ENCODE measurements at regions not wholly inside any gene's neighbourhood (a gene's known extent, or its start where the extent isn't known, plus 50 kb on each side); places are given as distances from the start of the nearest gene placed in this dataset.

DNA sequence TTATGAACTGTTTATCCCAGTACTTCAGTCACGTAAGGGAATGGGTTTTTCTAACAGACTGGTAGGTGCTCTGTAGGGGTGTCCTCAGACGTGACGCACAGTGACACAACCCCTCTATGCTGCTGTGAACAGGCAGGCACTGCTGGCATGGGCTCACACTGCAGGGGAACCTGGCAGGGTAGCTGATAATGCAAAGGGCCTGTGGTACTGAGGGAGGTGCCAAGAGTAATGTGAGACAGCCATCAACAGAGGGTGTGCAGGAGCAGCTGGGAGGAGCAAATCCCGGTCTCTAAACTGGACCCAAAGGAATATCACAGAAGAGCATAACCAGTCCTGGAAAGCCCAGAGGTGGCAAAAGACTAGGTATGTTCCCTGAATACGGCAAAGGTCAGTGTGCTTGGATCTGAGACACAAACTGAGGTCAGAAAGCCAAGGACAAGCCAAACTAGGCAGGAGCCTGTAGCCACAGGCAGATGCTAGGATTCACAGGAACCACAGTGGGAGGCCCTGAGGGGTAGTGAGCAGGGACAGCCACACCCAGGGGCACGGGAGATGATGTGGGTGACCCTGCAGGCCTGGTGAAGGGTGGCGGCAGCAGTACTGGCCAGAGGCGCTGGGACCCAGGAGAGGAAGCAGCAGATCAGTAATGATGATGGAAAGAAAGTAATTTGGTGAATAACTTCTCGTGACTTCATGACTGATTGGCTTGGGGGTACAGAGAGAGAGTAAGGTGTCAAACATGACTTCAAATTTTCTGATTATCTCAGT, 248.1 kb upstream of the CHRNA7 start:
- DNase-seq, result no peak

DNA sequence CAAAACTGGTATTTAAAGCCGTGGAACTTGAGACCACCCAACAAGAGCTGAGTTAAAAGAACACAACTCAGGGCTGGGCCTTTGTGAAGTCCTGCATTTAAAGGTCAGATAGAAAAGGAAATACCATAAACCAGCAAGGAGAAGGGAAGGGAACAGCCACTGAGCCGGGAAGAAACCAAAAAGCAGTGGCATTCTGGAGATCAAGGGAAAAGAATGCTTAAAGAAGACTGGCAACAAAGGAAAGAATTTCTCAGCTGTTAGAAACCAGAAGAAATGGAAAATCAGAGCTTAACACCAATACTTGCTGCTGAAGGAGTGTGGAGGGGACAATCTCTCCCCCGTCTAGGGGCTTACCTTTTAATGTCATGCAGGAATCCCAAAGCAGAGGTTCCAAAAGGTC, 247.4 kb upstream of the CHRNA7 start:
- no peak for DNase-seq

DNA sequence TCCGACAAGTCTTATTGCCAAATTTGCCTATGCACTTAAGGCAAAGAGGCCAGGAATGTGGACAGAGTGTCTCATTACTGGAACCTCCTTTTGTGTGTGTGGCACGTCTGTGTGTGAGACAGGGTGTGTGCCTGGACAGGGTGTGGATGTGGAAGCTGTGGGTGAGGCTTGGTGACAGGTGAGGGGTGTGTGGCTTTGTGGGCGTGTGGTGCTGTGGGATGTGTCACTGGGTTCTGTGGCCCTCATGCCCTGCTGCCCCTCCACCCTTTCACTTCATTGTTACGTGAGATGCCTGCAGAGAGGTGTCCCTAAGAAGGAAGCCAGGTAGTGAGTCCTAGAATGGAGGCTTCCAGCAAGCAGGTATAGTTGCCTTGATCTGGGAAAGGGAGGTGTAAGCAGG, 244.0 kb upstream of the CHRNA7 start:
- no peak for DNase-seq

DNA sequence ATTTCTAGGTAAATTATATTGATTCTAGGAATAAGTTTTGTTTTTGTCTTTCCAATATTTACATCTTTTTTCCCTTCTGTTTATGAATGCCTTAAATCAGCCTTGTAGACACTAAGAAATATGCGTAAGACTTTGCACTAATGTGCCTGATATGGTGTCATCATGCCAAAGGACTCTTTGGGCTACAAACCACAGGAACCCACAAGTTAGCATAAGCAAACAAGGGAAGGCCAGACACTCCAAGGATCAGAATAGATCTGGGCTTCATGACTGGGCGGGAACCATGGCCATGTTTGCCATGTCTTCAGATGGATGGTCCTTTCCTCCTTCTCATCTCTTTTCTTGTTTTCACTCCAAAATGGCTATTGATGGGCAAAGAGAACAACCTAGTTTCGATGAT, 242.2 kb upstream of the CHRNA7 start:
- no peak for DNase-seq

DNA sequence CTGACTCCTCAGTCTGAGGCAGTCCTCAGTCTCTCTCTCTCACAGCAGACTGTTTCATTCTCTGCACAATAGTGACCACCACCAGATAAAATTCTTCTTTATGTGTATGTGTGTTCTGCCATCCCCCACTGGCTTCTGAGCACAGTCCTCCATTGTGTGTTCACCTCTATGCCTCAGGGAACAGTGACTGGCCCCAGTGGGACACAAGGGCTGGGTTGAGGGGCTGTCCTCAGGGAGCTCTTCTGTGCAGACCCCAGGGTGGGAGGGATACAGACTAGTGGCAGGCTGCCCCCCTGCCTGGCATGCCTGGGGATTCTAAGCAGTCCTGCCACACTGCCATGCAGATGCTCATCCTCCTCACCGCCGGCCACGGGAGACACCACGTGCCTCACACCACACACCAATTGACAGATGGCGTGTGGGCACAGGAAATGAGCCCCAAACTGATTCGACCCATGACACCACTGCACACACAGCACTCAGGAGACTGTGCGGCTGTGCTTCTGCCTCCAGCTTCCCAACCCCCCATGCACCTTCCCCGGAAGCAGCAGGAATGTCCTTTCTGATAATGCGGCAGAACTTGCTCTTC, 237.6 kb upstream of the CHRNA7 start:
- no peak for DNase-seq

DNA sequence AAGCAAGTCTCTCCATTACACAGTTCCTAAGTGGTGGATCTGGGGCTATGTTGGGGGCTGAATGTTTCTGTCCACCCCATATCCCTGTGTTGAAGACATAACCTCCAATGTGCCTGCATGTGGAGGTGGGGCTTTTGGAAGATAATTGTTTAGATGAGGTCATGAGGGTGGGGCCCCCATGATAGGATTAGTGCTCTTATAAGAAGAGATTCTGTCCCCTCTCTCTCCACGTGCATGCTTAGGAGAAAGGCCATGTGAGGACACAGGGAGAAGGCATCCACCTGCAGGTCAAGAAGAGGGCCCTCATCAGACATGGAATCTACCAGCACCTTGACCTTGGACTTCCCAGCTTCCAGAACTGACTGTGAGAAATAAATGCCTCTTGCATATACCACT, 231.0 kb upstream of the CHRNA7 start:
- DNase-seq, result no peak

DNA sequence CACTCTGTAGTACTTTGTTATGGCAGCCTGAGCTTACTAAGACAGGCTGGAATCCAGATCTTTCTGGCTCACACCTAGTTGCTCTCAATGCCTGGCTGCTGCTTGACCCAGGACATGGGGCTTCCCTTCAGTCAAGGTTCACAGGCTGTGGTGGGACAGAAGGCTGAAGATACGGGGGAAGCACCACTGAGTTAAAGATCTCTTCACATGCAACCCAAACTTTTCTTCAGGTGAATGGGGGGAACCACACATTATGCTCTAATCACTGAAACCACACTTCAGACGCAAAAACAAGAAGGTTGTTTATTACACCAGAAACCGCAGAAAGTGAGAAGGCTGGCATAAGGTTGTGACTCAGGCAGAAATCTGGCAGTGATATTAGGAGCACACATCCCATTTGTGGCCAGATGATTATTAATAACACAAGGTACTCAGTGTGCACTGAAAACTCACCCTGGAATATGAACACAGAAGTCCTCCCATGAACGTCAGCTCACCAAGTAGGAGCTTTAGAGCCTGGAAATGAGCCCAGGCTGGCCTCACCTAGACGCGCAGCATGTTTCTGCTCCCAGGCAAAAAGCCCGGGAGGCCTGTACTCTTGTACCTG, 230.5 kb upstream of the CHRNA7 start:
- DNase-seq, result no peak

DNA sequence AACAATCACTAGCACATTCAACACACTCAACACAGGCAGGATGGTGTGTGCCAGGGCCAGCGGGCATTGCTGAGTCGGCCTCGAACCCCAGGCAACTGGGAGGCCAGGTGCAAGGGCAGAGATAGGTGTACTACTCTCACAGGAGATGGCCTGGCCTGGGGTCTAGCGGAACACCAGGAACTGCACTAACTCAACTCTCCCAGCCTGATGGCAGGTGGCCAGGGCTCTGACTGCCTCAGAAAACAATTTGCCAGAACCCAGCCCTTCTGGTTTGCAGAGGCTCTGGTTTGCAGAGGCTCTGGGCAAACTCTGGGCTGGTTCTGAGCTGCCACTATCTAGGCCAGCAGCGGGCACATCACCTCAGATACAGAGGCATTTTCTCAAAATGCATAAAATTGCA, 229.2 kb upstream of the CHRNA7 start:
- no peak for DNase-seq

DNA sequence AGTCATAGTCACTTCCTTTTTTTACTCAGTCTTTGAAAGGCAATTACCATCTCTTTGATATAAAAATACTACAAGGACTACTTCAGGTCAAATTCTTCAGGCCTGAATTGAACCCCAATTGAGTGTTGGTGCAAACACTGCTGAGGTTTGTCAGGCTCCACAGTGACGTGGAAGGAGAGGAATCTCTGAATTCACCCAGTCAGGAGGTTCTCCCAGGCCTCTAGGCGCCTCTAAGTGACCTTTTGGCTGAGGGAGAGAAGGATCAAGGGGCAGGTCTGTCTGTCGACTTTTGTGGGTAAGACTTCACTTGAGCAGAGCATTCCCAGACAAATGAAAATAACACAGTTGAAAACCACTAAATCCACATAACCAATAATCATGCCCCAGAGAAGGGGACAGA, 227.6 kb upstream of the CHRNA7 start:
- no peak for DNase-seq

DNA sequence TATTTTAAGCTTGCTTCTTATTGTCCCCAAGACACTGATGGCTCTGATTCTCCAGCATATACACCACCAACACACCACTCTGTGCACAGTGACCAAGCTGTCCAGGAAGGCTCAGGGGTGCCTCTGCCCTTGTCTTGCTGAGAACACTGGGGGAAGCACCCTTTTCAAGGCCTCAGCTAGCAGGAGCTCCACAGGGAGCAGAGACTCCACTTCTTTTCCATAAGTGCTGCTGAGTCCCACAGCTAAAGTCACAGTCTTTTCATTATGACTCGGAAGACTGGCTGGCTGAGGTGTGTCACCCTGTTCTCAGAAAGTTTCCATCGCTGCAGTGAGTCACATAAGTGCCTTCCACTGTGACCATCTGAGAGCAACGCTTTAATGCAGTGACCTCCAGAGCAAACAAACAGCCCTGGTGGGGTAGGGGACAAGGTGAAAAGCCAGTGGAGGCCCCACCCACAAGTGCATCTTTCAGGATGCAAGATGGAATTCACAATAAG, 226.9 kb upstream of the CHRNA7 start:
- DNase-seq, result no peak

DNA sequence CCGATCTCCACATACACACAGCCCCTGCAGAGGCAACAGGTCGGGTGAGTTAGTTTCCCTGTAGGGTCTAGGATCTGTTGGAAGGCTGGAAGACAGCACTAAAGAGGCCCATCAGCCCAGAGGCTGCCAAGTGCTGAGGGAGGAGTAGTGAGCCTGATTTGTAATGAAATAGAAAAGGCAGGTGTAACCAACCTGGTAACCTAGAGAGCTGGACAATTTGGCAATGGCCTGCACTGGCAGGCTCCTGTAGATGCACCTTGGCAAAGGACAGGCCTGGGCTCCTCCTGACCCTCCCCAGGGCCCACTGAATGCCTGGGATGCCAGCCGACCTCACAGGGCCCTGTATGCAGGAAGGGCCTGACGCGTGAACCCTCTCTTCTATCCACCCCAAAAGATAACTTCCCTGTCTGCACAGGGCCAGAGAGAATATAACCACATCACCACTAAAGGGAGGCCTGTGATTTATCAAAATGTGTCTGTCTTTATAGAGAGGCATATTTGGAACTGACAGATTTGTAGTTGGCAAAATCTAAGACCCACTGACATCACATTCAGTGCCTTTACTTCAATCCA, 225.1 kb upstream of the CHRNA7 start:
- DNase-seq, result no peak

DNA sequence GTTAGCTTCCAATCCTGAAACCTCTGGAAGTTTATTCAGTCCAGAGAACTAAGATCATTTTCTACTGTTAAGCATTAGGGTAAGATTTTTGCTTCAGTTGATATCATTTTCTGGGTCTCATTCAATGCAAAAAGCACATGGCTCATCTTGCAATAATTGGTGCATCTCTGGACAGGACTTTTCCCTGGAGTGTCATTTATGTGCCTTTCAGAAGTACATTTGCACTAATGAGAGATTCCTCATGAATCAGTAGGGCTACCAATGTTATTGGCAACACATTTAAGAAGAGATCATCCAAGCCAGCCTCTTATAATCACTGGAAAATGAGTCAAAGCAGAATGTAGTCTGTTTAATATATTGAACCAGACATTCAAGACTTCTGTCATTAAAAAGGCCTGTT, 224.2 kb upstream of the CHRNA7 start:
- DNase-seq, result no peak

DNA sequence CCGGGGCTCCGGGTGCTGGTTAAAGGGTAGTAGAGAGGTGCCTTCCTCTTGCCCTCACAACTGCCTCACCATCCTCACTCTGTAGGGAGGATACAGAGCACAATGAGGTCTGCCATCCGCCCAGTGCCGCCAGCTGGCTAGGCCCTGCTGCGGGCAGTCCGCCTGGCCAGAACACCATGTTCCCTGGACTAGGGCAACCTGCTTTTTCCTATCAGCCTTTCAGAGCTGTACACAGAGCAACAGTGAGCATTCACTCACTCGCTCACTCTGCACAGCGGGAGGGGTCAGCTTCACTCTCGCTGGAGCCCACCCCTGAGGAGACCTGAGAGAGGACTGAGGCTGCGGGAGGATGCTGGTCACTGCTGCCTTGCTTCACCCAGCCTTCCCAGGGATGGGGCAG, 218.7 kb upstream of the CHRNA7 start:
- no peak for DNase-seq

DNA sequence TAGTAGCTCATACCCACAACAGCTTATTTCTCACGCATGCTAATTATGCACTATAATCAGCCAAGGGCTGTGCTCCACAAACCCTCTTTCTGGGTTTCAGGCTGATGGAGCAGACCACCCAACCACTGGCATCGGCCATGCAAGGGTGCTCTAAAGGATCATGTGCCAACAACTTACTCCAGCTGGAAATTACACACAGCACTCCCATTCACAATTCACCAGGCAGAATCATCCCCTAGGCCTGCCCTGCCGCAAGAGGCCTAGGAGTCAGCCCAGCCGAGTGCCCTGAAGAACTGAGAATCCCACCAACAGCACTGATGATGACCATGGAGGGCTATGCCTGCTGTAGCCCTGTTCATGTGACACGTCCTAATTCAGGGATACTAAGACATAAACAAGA, 216.2 kb upstream of the CHRNA7 start:
- no peak for DNase-seq

DNA sequence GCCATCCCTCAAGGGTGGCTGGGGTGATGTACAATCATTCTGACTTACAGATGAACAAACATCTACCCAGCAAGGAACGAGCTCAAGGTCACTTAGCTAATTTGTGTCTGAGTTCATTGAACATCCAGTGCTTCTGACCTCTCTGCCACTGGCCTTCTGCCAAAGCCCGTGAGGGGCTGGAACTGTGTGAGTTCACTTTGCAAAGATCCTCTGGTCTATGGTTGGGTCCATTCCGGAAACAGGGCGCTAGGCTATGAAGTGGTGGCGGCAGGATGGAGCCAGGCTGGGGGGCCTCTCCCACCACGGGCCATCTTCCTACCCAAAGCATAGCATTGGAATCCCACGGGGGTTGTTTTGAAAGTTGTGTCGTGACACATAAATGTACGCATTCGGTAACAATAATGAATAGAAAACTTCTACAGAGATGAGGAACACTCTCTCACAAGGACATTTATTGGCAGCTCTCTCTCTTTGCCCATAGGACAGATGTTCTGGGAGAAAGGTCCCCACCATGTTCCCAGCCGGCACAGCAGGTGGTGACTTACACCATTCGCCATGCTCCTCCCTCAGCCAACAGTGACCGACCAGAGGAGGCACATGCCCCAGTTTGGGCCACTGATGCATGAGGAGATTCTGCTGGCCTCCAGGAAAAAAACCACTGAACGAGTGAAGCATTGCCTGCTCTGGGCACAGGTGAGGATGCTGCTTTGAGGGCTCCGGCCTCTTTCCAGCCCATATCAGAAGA, 214.7 kb upstream of the CHRNA7 start:
- no peak for DNase-seq

DNA sequence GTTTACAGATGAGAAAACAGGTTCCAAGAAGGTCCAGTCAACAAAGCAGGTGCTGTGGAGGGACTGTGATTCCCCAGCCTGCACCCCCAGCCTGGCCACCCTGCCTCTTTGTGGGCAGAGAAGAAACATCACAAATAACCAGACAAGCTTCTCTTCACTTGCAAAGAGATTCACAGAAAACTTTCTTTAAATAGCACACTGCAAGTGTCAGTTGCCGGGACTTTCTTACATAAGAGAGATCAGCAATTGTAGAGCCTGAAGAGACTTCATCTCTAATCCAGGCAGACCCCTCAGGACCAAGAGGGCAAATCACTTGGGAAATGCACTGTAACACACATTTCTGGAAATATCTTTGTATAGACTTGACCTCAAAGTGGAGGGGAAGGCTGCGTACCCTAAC, 207.9 kb upstream of the CHRNA7 start:
- no peak for DNase-seq

DNA sequence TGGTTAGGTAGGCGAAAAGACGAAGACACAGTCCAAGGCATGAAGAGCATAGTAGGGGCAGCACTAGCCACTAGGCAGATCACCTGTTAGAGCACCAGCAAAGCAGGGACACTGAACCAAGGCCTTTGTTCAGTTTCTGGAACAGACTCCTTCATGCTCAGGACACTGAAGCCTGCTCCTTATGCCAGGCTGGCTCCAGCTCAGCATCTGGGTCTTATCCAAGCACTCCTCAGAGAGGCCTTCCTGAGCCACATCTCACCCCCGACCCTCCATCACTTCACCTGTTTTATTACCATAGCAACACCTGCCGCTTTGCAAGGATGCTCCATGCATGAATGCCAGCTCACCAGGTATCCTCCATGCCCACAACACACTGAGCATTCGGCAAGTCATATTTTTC, 206.3 kb upstream of the CHRNA7 start:
- DNase-seq, result no peak

DNA sequence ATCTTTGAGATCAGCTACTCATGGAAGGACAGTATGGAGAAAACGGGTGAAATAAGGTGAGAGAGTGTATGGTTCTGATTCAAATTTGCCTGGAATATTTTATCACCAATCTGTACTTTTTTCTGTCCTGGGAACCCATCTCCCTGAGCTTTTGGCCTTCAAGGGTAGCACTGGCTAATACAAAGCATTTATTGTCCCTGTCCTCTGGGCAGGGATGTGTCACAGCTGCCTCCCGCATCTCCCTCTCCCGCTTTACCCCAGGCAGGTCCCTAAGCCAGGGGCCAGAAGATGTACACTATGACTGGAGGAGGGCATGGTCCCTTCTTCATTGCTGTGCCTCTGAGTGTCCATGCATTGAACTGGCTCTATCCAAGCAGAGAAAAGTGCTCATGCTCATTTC, 201.7 kb upstream of the CHRNA7 start:
- DNase-seq, result no peak

DNA sequence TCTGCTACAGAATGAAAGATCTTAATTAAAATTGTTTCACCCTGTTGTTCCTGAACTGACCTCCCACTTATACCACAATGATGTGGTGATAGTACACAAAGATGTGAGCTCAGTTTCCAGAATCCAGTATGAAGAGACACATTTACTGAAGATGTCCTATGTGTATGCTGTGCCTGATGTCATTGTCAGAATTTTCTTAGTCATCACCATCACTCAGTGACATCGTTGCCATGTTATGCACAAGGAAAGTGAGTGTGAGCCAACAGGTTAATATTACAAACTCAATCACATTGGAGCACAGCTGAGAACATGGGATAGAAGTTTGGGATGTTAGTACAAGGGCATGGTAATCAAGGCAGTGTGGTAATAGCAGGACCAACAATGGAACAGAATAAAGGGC, 199.7 kb upstream of the CHRNA7 start:
- no peak for DNase-seq

DNA sequence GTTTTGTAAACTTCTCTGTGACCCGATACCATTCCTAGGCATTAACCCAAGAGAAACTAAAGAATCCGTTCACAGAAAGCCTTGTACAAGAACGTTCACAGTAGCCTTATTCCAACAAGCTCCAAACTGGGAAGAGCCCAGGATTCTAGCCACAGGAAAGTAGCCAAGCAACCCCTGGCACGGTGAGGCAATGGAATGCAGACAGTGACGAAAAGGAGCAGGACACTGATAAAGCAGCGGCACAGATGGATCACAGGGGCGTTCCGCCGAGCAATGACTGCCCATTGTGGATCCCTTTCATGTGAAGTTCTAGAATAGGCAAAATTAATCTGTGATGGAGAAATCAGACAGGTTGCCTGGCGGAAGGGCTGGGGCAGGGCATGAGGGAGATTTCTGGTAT, 198.7 kb upstream of the CHRNA7 start:
- DNase-seq, result no peak

DNA sequence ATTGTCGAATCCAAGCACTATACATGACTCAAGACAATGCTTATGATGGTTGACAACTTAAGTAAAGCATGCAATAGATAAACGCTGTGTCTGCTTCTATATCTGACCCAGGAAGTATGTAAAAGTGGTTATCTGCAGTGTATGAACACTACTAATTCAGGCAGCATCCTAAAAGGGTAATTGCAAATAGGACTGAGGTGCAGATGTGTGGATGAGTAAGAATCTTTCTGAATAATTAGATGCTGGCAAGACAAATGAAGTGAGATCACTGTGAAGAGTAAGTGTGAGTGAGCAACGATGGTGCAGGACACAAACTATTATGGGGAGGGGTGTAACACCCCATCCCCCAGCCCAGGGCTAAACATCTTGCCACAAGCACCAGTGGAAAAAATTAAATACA, 195.7 kb upstream of the CHRNA7 start:
- DNase-seq, result no peak

DNA sequence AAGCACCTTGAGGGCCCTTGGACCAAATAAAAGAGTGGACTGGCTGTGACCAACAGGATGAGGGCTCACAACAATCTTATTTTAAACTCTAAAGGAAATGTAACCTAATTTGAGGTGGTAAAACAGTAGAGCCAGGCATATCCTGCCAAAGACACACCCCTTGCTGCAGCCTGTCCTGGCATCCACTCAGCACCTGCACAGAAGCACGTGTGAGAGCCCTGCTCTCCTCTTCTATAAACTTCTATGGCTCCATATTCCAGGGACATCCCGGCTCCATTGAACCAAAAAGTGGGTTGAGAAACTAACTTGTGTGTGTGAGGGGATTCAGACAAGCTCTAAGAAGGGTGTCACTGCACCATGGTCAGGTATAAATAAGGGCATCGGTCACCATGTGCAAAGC, 190.9 kb upstream of the CHRNA7 start:
- no peak for DNase-seq

DNA sequence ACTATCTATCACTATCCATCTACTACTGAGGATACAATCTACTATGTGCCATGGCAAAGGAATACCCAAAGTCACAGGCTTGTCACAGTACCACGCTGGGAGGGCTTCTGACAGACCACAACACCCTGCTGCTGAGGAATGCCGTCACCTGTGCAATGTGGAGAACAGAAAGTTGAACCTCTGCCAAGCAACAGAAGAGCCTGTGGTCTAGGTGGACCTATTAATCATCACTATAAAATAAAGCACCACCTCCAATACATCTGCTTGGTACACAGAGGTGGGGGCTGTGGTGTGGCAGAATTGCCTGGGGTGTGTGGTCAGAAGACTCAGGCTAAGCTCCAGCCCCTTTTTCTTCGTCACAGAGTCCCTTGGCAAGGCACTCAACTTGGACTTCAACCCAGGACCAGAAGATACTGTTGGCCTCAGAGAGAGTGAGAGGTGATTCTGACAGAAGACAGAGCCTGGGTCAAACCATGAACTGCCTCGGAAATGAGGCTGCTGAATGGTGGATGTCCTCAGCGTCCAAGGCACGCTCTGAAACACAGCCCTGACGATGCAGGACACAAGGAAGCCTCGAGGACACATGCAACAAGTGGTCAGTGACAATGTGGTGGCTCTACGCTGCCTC, 189.4 kb upstream of the CHRNA7 start:
- DNase-seq, result no peak

All from CD4-positive, alpha-beta T cell treated with Interleukin-21 for 1 hour (primary cell).